H1 (cell line): ENCODE measurements at regions not wholly inside any gene's neighbourhood (a gene's known extent, or its start where the extent isn't known, plus 50 kb on each side); places are given as distances from the start of the nearest gene placed in this dataset.

ENCODE experiments used
- CTCF ChIA-PET: fragments of 300-600 bp; sonication (Branson Sonifier 250); formaldehyde crosslinking; loops from one replicate; lab custom pipeline; 2021; ENCODE audit not compliant: partially characterized antibody; lab: Charles Lee
- POLR2A ChIA-PET: fragments of 300-600 bp; sonication (Branson Sonifier 250); formaldehyde crosslinking; loops from one replicate; lab custom pipeline; 2021; ENCODE audit warnings: inconsistent platforms; ENCODE audit not compliant: partially characterized antibody; lab: Charles Lee
- DNase-seq, 2 experiments: peaks; one replicate each; pipeline versions ENCODE4 v3.0.0 to v3.0.0-alpha.2; 2010 to 2022; ENCODE audit warnings: low spot score in 2 of 2, low read depth in 1 of 2, mixed read lengths in 1 of 2
- FAIRE-seq: peaks from 2 replicates; lab custom pipeline; 2011; peaks lifted over from hg19 to GRCh38; lab: Jason Lieb, UNC
- H2AFZ ChIP-seq: 2 replicates; pipeline ENCODE4 v1.8.1; 2012; ENCODE audit warnings: low read length, inconsistent platforms
- H2AK5ac ChIP-seq: 2 replicates; pipeline ENCODE4 v1.6.1; 2013; ENCODE audit warnings: low read depth, low read length
- H2BK120ac ChIP-seq: replicated peaks from 2 replicates; pipeline ENCODE3; 2013; ENCODE audit warnings: low read depth, low read length, inconsistent platforms
- H2BK12ac ChIP-seq: 2 replicates; pipeline ENCODE4 v1.6.1; 2013; ENCODE audit warnings: low read depth, low read length
- H2BK15ac ChIP-seq: 2 replicates; pipeline ENCODE4 v1.6.1; 2013; ENCODE audit warnings: low read length
- H2BK20ac ChIP-seq: 2 replicates; pipeline ENCODE4 v1.6.1; 2013; ENCODE audit warnings: low read length
- H2BK5ac ChIP-seq: 2 replicates; pipeline ENCODE4 v1.6.1; 2013; ENCODE audit warnings: low read depth, low read length
- H3K14ac ChIP-seq: 2 replicates; pipeline ENCODE4 v1.6.1; 2013; ENCODE audit warnings: inconsistent platforms; ENCODE audit not compliant: insufficient read length
- H3K18ac ChIP-seq: 2 replicates; pipeline ENCODE4 v1.6.1; 2013; ENCODE audit warnings: low read length; ENCODE audit errors: extremely low read depth
- H3K23ac ChIP-seq: 2 replicates; pipeline ENCODE4 v1.6.1; 2013; ENCODE audit warnings: inconsistent platforms; ENCODE audit not compliant: insufficient read length
- H3K23me2 ChIP-seq: 2 replicates; pipeline ENCODE4 v1.6.1; 2013; ENCODE audit warnings: low read depth, low read length
- H3K27ac ChIP-seq: 2 replicates; pipeline ENCODE4 v1.6.1; 2011; ENCODE audit warnings: low read depth, low read length, inconsistent platforms
- H3K27me3 ChIP-seq, 4 experiments: replicated peaks in 1 of 4; 1 replicate in 1 of 4; 2 replicates in 3 of 4; pipeline versions ENCODE4 v1.6.1 to v1.8.1; 2011 to 2013; ENCODE audit warnings: low read length in 3 of 4, mild to moderate bottlenecking in 3 of 4, inconsistent platforms in 2 of 4, mixed read lengths in 2 of 4, moderate library complexity in 1 of 4; ENCODE audit not compliant: control insufficient read depth in 3 of 4, insufficient read depth in 3 of 4; ENCODE audit errors: extremely low read depth in 1 of 4
- H3K36me3 ChIP-seq, 4 experiments: 2 replicates each; pipeline versions ENCODE4 v1.6.1 to v1.8.1; 2011 to 2013; ENCODE audit warnings: mild to moderate bottlenecking in 4 of 4, low read length in 3 of 4, moderate library complexity in 2 of 4, control low read depth in 1 of 4, inconsistent platforms in 1 of 4; ENCODE audit not compliant: insufficient read depth in 4 of 4, control insufficient read depth in 2 of 4
- H3K4ac ChIP-seq: replicated peaks from 2 replicates; pipeline ENCODE3; 2013; ENCODE audit warnings: low read length, low read depth, mixed read lengths, inconsistent platforms; ENCODE audit not compliant: insufficient read length
- H3K4me1 ChIP-seq, 4 experiments: replicated peaks in 1 of 4; 1 replicate in 1 of 4; 2 replicates in 3 of 4; pipeline versions ENCODE4 v1.6.1 to v1.8.1; 2011 to 2013; ENCODE audit warnings: low read length in 3 of 4, inconsistent platforms in 2 of 4, mixed read lengths in 1 of 4; ENCODE audit not compliant: insufficient read depth in 4 of 4, control insufficient read depth in 3 of 4
- H3K4me2 ChIP-seq, 2 experiments: 2 replicates each; pipeline versions ENCODE4 v1.6.1 to v1.8.1; 2011 to 2013; ENCODE audit warnings: low read depth in 2 of 2, low read length in 2 of 2, control low read depth in 1 of 2, inconsistent platforms in 1 of 2, mild to moderate bottlenecking in 1 of 2; ENCODE audit not compliant: insufficient read depth in 1 of 2
- H3K4me3 ChIP-seq, 4 experiments: fragments of 200-600, 300-600 bp in 1 of 4; sonication (generic), shearing (Covaris generic), sonication (Bioruptor Twin) in 1 of 4; 2 replicates each; pipeline versions ENCODE4 v1.5.1 to v1.8.1; 2011 to 2016; ENCODE audit warnings: low read length in 4 of 4, low read depth in 3 of 4, control low read depth in 2 of 4, inconsistent platforms in 2 of 4, mild to moderate bottlenecking in 2 of 4, mixed read lengths in 1 of 4, moderate library complexity in 1 of 4; ENCODE audit not compliant: insufficient read depth in 2 of 4; ENCODE audit errors: extremely low read depth in 1 of 4
- H3K56ac ChIP-seq: replicated peaks from 2 replicates; pipeline ENCODE3; 2013; ENCODE audit warnings: low read depth, mild to moderate bottlenecking, mixed read lengths, low read length, inconsistent platforms; ENCODE audit not compliant: insufficient read length
- H3K79me1 ChIP-seq: 2 replicates; pipeline ENCODE4 v1.6.1; 2013; ENCODE audit warnings: low read depth, low read length, control low read depth
- H3K79me2 ChIP-seq, 2 experiments: 2 replicates each; pipeline versions ENCODE4 v1.6.1 to v1.8.1; 2012 to 2013; ENCODE audit warnings: low read length in 2 of 2, mild to moderate bottlenecking in 2 of 2, inconsistent platforms in 1 of 2; ENCODE audit not compliant: insufficient read depth in 2 of 2, control insufficient read depth in 1 of 2
- H3K9ac ChIP-seq, 4 experiments: replicated peaks in 1 of 4; 1 replicate in 1 of 4; 2 replicates in 3 of 4; pipeline versions ENCODE4 v1.6.1 to v1.8.1; 2011 to 2013; ENCODE audit warnings: low read depth in 3 of 4, low read length in 3 of 4, control low read depth in 2 of 4, mild to moderate bottlenecking in 2 of 4, moderate library complexity in 2 of 4, inconsistent platforms in 1 of 4; ENCODE audit errors: extremely low read depth in 1 of 4
- H3K9me3 ChIP-seq, 2 experiments: 2 replicates each; pipeline versions ENCODE4 v1.6.1 to v1.8.1; 2012 to 2013; ENCODE audit warnings: mild to moderate bottlenecking in 2 of 2, moderate library complexity in 2 of 2, control low read depth in 1 of 2, inconsistent platforms in 1 of 2, low read depth in 1 of 2, low read length in 1 of 2, mixed read lengths in 1 of 2; ENCODE audit not compliant: insufficient read depth in 2 of 2
- H4K20me1 ChIP-seq, 2 experiments: replicated peaks in 1 of 2; 2 replicates each; pipeline versions ENCODE3 to v1.8.1; 2011 to 2013; ENCODE audit warnings: inconsistent platforms in 2 of 2, low read length in 2 of 2, mild to moderate bottlenecking in 1 of 2; ENCODE audit not compliant: insufficient read depth in 2 of 2, control insufficient read depth in 1 of 2
- H4K5ac ChIP-seq: 2 replicates; pipeline ENCODE4 v1.6.1; 2013; ENCODE audit warnings: low read length, low read depth, mixed read lengths, inconsistent platforms; ENCODE audit not compliant: insufficient read length
- H4K8ac ChIP-seq: 2 replicates; pipeline ENCODE4 v1.8.0; 2013; ENCODE audit warnings: mild to moderate bottlenecking, moderate library complexity, low read length, inconsistent platforms; ENCODE audit not compliant: insufficient read depth; ENCODE audit errors: extremely low read depth
- H4K91ac ChIP-seq: replicated peaks from 2 replicates; pipeline ENCODE3; 2013; ENCODE audit warnings: low read length, mixed read lengths, inconsistent platforms; ENCODE audit not compliant: insufficient read length
- BCL11A ChIP-seq, 2 experiments: IDR thresholded peaks; one replicate each; pipeline ENCODE4 v1.6.1; 2011; ENCODE audit warnings: low read depth in 2 of 2, low read length in 2 of 2, mild to moderate bottlenecking in 2 of 2
- CEBPB ChIP-seq: IDR thresholded peaks from 2 replicates; pipeline ENCODE4 v1.6.1; 2012; ENCODE audit warnings: low read depth, low read length
- EP300 ChIP-seq, 2 experiments: IDR thresholded peaks; 1 replicate in 1 of 2; 2 replicates in 1 of 2; pipeline ENCODE4 v1.6.1; 2011 to 2012; ENCODE audit warnings: low read depth in 2 of 2, low read length in 2 of 2, mild to moderate bottlenecking in 2 of 2, borderline replicate concordance in 1 of 2, inconsistent platforms in 1 of 2, moderate library complexity in 1 of 2
- FOSL1 ChIP-seq: IDR thresholded peaks from 2 replicates; pipeline ENCODE4 v1.6.1; 2011; ENCODE audit warnings: mild to moderate bottlenecking, low read depth, low read length, moderate library complexity; ENCODE audit not compliant: insufficient read depth
- GABPA ChIP-seq: IDR thresholded peaks from 2 replicates; pipeline ENCODE4 v1.6.1; 2011; ENCODE audit warnings: mild to moderate bottlenecking, low read length, moderate library complexity, borderline replicate concordance; ENCODE audit not compliant: insufficient read depth
- GTF2F1 ChIP-seq: IDR thresholded peaks from 2 replicates; pipeline ENCODE4 v1.6.1; 2012; ENCODE audit warnings: low read depth, low read length, improper control_type of control experiment, borderline replicate concordance
- HDAC2 ChIP-seq, 2 experiments: fragments of 300-600 bp in 1 of 2; sonication (generic) in 1 of 2; IDR thresholded peaks; 2 replicates each; pipeline ENCODE4 v1.6.1; 2011 to 2012; ENCODE audit warnings: low read depth in 2 of 2, low read length in 2 of 2, mild to moderate bottlenecking in 2 of 2, moderate library complexity in 2 of 2, borderline replicate concordance in 1 of 2, inconsistent platforms in 1 of 2
- NRF1 ChIP-seq: IDR thresholded peaks from 2 replicates; pipeline ENCODE4 v1.6.1; 2011; ENCODE audit warnings: mild to moderate bottlenecking, low read depth, low read length, improper control_type of control experiment
- PHF8 ChIP-seq: fragments of 200-600 bp; sonication (generic); conservative IDR thresholded peaks from 2 replicates; pipeline ENCODE4 v1.7.1; 2012; ENCODE audit warnings: low read depth, mild to moderate bottlenecking, inconsistent platforms, low read length, moderate library complexity
- SIN3A ChIP-seq, 2 experiments: IDR thresholded peaks in 1 of 2; conservative IDR thresholded peaks in 1 of 2; 2 replicates each; pipeline ENCODE4 v1.6.1; 2011 to 2012; ENCODE audit warnings: low read length in 2 of 2, improper control_type of control experiment in 1 of 2, low read depth in 1 of 2, mild to moderate bottlenecking in 1 of 2
- SP2 ChIP-seq: IDR thresholded peaks from 2 replicates; pipeline ENCODE4 v1.6.1; 2012; ENCODE audit warnings: mild to moderate bottlenecking, low read length, inconsistent platforms
- SRF ChIP-seq: IDR thresholded peaks from 2 replicates; pipeline ENCODE4 v1.6.1; 2011; ENCODE audit warnings: mild to moderate bottlenecking, low read depth, low read length, moderate library complexity
- TAF1 ChIP-seq: IDR thresholded peaks from 2 replicates; pipeline ENCODE4 v1.6.1; 2011; ENCODE audit warnings: mild to moderate bottlenecking, low read depth, low read length
- TCF12 ChIP-seq: IDR thresholded peaks from 2 replicates; pipeline ENCODE4 v1.6.1; 2011; ENCODE audit warnings: low read depth, mild to moderate bottlenecking, low read length
- WGBS, 2 experiments: shearing (Covaris generic) in 1 of 2; methylation state at CpG; one replicate each; pipeline versions ENCODE4 v1.1.6 to v1.1.7; 2013 to 2015; ENCODE audit warnings: low lambda C conversion rate in 2 of 2, mixed read lengths in 2 of 2, inconsistent platforms in 1 of 2, low coverage in 1 of 2, missing lambda C conversion rate in 1 of 2; ENCODE audit not compliant: insufficient replicate concordance in 2 of 2, insufficient coverage in 1 of 2, insufficient read length in 1 of 2; ENCODE audit errors: extremely low coverage in 1 of 2, missing lambda C conversion rate in 1 of 2; 5-methylcytosine and 5-hydroxymethylcytosine counted together

DNA sequence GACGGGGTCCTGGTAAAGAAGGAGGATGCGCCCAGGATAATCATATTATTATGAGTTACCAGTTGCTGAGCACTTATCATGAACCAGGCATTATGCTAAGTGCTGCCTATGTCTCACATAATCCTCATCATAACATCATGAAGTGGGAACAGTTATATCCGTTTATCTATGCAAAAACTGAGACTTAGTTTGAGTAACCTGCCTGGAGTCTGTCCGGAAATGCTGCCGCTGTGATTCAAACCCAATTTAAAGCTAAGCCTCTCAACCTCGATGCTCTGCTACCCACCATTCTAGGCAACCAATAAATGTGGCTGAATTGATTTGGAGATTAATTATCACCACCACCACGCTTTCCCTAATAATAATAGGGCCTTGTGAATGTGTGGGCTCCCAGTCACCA is 111.5 kb upstream of the CLMP start:
- Histone ChIP-seq H2AK5ac (no peak overlapping the region), H2BK20ac (no peak overlapping the region), H3K14ac (no peak overlapping the region), H3K4me2 (no peak overlapping the region), H4K8ac (no peak overlapping the region), H2BK5ac (no peak overlapping the region), H3K27me3 (peaks cover 2 to 22% (median 18%) of the 10 kb centered on the region in 4 experiments), H3K79me2 (no peaks in the 10 kb centered on the region), H3K23me2 (peaks cover 4% of the 10 kb centered on the region; the same call in 1 of the 2 replicates), H3K18ac (no peak overlapping the region), H3K4me3 (no peak overlapping the region), H2BK12ac (no peak overlapping the region), H3K23ac (no peak overlapping the region), H2BK120ac (no peak overlapping the region), H3K9ac (no peak overlapping the region), H3K4me1 (peaks cover 0 to 11% (median 6%) of the 10 kb centered on the region in 4 experiments; a peak in 5 of 7 replicates), H3K27ac (no peak overlapping the region), H3K79me1 (no peaks in the 10 kb centered on the region), H3K56ac (no peak overlapping the region), H3K9me3 (no peaks in the 10 kb centered on the region), H2AFZ (no peak overlapping the region), H3K36me3 (no peaks in the 10 kb centered on the region), H3K4ac (no peak overlapping the region), H2BK15ac (no peak overlapping the region), H4K20me1 (no peaks in the 10 kb centered on the region), H4K91ac (no peak overlapping the region), H4K5ac (no peak overlapping the region)
- ChIA-PET POLR2A (interaction anchor here (1.1 to 1.3 kb wide), 2 partner anchors 9 to 11 kb away, joined by 3 to 4 read pairs; no protein-coding TSS in a partner anchor), CTCF (interaction anchor here (1.3 to 3.6 kb wide), 4 partner anchors 10 to 170 kb away, joined by 3 to 30 read pairs (median 10); no protein-coding TSS in a partner anchor)
- no peak for DNase-seq
- no peak for TF ChIP-seq FOSL1
- no peak for TF ChIP-seq SRF
- no peak for TF ChIP-seq CEBPB
- TF ChIP-seq TCF12 = no peak
- TF ChIP-seq SIN3A (conservative IDR thresholded peaks at IDR 0.05 in 1 of 2, IDR thresholded peaks at IDR 0.05 in 1 of 2; ENCODE audit: low read depth in 1 of 2, low read length in 2 of 2) = no peak
- no peak for TF ChIP-seq BCL11A (IDR thresholded peaks at IDR 0.05; ENCODE audit: low read depth in 2 of 2, low read length in 2 of 2)
- TF ChIP-seq NRF1 = no peak
- no peak for TF ChIP-seq GTF2F1
- no peak for TF ChIP-seq TAF1
- TF ChIP-seq PHF8 = no peak
- TF ChIP-seq EP300 (IDR thresholded peaks at IDR 0.05; ENCODE audit: borderline replicate concordance in 1 of 2, low read depth in 2 of 2, low read length in 2 of 2) = no peak
- no peak for TF ChIP-seq GABPA
- TF ChIP-seq HDAC2 (IDR thresholded peaks at IDR 0.05; ENCODE audit: borderline replicate concordance in 1 of 2, low read depth in 2 of 2, low read length in 2 of 2) = no peak
- no peak for TF ChIP-seq SP2
- 91% methylated on average over 7 of the region's 7 CpGs; no CpG with 5 or more reads in 1 of the 2 experiments for WGBS, 2 experiments
- no peak for FAIRE-seq
